GM18519 (cell line): ENCODE measurements at regions not wholly inside any gene's neighbourhood (a gene's known extent, or its start where the extent isn't known, plus 50 kb on each side); places are given as distances from the start of the nearest gene placed in this dataset.

Source experiments
- ATAC-seq: cut with Tn5 transposase; IDR thresholded peaks from one replicate; pipeline ENCODE4 v1.9.1; 2021; ENCODE audit warnings: mild to moderate bottlenecking, moderate library complexity; ENCODE audit not compliant: unreplicated experiment, low FRiP score

DNA sequence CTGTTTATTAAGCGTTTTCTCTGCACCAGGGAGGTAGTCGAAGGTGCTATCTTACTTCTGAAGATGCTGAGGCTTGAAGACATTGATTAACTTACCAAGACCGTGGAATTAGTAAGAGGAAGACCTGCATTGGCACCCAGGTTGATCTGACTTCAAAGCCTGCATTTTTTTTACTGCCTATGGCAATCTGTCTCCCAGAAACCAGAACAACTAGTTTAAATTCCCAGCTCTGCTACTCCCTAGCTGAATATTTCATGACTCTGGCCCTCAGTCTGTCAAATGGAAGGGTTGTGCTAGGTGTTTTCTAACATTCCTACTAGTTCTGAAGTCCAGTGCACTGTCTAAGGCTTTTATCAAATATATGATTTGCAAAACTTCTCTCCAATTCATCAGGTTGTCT is 52.0 kb upstream of the GRAMD1B start:
- no peak for ATAC-seq

DNA sequence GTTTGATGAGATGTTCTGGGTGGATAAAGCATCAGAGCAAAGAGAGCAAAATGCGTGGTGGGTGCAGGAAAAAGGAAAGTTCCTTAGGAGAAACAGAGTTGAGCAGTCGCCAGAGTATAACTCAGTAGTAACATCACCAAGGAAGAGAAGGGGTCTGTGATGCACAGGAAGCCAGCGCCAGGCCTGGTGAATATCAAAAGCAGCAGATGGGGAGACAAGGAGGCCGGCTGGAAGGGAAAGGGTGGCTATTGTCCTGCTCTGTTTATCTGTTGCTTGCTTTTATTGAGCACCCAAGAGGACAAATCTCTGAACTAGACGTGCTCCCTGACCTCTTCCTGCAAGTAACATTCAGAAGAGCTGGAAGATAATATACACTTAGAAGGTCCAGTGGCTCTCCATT is 52.7 kb upstream of the GRAMD1B start:
- no peak for ATAC-seq

DNA sequence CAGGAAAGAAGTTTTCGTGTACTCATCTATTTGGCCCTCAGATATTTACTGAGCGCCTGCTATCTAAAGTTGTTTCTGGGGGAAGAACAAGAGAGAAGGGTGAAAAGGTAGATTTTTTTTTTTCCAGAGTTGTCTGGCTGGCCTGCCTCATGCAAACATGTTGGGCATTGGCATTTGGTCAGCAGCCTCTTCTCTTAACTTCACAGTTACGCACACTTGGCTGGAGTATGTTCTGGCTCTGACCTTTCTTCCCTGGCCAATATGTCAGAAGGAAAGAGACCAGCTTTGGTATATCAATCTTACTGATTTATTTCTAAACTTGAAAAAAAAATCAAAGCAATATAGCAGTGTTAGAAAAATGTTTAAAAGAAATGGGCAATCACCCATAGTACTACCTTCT is 54.2 kb upstream of the GRAMD1B start:
- no peak for ATAC-seq

DNA sequence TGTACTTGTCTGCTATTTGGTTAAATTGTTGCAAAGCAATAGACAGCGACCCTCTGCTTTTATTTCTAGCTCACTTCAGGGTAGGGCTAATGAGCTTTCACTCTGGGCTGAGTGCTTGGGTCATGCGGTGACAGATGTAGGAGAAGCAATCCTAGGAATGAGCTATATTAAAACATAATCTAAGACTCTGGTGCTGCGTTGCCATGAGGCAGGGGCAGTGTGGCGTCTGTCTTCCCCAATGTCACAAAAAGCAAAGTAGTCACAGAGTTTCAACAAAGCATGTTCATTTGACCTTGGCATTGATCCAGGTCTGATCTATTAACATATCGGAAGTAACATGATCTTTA is 55.5 kb upstream of the GRAMD1B start:
- ATAC-seq, result no peak

DNA sequence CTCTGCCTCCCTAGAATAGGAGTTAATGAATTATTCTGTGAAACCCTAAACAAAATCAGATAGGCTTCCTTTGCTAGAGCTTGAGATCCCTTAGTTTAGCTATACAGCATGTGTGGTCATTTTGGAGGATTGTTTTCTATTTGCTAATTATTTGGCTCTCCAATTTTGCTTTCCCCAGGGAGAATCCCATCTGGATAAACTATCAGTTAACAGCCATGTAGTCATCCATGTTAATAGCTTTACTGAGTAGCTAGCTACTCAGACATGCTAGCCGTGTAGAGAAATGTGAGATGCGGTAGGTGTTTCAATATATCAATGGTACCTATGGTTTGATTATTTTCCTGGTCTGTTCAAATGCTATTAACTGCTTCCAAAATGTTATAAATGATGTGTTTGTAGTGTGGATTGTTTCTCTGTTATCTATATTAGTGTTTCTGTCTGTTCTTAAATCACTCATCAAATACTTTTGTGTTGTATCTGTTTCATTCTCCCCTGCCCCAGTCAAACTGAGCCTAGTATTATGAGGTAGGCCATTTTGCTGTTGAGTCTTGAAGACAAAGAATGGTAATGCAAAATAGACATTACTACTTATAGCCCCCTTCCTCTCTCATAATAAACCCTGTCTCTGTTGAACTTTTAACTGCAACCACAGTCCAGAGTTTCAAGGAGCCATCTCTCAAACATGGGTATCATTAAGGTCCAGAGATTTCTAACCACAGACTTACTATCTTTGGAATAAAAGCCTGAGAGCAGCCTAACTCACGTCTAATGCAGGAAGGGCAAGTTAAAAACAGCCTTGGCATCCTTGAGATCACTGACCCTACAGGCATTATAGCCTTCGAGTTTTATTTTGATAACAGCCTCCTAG is 56.1 kb upstream of the GRAMD1B start:
- no peak for ATAC-seq

DNA sequence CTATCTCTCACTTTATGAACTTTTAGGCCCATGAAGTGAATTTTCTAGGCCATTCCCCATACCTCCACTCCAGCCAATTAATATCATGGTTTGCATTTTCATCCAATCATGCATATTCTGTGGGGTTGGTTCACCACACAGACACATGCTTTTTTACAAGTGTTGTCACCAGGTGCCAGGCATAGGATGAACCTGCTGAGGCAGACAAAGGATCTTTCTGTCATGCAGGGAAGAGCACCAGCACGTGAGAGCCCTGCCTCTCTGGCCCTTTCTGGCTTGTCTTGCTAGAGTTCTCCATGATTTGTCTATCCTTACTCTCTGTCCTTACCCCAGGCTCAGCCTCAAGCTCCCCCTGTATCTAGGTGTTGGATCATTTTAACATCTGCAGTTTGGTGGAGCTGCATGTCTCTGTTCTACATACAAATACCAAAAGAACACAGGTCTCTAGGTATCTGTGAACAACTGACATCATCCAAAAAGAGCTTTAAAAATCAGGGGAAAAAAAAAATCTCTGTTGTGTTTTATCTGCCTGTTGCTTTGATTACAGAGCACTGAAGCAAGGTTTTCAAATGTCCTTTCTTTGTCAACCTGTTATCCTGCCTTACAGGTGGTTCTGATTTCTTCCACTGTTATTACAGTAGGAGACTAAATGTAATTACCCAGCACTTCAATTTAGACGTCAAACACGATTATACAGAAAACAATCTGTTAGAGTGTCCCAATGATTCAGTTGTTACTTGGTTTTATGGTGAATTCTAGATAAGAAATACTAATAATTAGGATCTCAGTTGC is 58.4 kb upstream of the GRAMD1B start:
- no peak for ATAC-seq

DNA sequence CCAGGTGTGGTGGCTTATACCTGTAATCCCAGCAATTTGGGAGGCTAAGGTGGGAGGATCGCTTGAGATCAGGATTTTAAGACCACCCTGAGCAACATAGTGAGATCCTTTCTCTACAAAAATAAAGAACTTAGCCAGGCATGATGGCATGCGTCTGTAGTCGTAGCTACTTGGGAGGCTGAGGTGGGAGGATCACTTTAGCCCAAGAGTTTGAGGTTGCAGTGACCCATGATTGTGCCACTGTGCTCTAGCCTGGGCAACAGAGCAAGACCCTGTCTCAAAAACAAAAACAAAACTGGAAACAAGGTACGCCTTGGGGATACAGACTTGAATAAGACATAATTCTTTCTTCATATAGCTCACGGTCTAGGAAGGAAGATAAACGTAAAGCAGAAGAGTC is 63.1 kb upstream of the GRAMD1B start:
- no peak for ATAC-seq

DNA sequence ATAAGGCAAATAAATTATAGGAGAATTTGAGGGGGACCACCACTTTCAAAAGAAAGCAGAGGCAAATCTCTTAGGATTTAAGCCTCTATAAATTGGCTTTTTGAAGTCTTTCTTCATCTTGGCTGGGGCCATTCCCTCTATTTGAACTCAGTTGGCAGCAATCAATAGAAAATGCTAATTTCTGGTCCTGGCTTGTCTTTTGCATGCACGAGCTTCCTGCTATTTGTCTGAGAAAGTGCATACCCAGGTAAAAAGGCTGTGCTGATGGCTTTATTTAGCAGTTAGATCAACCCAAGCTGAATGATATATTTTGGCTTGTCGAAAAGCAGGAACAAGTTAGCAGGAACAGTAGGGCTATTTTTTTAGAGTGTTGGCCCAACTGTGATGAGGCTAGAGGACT is 64.1 kb upstream of the GRAMD1B start:
- ATAC-seq, result no peak

DNA sequence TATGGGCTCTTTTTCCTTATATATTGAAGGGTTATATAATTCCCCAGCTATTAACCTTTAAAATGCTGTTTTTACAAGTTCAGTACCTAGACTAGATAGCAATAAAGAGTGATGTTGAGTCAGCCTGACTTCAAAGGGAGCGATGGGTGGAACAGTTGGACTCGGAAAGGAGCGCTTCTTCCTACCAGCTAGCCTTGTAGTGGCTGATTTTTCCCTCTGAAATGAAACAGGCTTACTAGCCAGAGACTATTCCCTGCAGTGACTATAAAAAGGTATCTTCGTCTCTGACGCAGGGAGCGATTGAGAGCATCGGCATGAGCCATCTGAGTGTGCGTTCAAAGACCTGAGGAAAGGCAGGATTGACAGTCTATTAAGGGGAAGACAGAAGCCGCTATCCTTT is 66.0 kb upstream of the GRAMD1B start:
- no peak for ATAC-seq

DNA sequence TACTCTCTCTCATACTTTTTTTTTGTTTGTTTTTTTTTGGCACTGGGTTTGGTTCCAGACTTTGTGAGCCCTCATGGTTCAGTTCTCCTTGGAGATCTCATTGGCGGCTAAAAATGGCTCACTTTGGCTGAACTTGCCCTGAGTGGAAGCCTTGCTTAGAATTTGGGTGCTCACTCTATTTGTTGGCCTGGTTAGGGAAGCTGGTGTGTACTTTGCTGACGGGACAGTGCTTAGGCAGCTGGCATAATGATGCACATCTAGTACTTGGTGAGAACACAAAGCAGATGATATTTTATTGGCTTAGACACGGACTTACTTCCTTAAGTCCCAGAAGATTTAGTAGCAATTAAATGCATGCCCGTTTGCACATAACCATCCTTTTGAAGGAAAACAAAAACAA is 66.5 kb upstream of the GRAMD1B start:
- ATAC-seq, result no peak

DNA sequence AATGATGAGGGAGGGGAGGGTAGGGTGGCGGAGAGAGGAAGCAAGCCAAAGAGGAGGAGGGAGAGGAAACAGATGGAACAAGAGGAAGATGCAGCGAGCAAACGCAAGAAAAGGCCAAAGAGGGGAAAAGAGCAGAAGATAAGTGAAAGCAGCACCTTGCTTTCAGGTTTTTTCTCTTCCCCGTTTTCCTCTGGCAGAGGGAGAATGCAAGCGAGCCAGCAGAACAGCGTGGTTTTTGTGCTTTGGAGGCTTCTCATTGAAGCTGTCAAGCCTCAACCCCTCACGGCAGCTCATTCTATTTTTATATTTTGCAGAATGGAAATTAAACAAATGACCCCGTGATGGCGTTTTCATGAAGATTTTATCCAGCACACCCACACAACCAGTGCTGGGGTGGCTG is 67.1 kb upstream of the GRAMD1B start:
- no peak for ATAC-seq

DNA sequence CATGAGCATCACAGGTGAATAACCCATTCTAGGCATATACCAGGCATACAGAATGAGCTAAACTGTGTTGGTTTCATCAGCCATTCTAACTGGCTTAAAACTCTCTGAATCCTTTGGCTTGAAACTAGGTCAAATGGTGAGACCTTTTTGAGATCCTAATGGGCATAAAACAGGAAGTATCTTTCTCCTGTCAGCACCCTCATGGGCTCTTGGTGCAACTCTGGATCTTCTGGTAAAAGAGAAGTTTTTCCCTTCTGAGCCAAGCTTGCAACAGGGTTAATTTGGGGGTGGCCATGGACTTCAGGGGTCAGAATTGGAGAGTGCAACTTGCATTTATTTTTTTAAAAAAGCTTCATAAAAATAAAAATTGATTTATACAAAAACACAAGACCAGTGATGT is 67.9 kb upstream of the GRAMD1B start:
- no peak for ATAC-seq

DNA sequence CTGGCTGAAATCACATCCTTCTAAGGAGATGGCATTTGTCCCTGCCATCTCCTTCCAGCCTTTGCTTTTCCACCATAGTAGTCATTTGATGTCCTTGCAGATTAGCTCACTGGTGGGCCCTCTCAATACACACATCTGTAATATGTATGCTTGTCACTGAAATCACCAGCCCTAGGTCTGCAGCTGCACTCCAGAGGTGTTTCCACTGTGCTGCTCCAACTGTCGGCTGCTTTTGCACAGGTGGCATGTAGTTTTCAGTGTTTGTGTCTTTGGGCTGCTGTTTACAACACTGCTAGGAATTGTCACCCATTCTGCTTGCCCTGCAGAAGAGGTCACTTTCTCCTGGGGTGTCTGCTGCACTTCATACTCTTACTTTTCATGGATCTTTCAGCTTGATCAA is 69.0 kb upstream of the GRAMD1B start:
- ATAC-seq, result no peak

DNA sequence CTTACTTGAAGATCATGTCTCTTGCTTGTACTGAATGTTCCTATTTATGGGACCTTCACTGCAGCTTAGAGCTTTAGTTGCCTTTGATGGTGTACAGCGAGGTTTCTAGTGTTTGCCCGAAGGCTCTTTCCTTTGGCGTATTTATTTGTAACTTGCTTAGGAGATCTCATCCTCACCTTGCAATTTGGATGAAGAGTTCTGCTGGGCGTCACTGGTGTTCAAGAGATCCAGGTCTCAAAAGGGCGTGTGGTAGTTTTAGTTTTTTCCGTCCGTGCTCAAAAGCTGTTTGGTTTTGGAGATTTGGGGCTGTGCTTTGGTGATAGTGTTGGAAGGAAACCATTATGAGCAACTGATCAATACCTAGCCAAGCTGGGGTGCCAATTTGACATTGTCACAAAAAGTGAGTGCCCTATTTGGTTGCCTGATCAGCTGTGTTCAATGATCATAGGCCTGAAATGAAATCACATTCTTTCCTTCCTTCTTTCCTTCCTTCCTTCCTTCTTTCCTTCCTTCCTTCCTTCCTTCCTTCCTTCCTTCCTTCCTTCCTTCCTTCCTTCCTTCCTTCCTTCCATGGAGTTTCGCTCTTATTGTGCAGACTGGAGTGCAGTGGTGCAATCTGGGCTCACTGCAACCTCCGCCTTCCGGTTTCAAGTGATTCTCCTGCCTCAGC is 69.7 kb upstream of the GRAMD1B start:
- no peak for ATAC-seq

DNA sequence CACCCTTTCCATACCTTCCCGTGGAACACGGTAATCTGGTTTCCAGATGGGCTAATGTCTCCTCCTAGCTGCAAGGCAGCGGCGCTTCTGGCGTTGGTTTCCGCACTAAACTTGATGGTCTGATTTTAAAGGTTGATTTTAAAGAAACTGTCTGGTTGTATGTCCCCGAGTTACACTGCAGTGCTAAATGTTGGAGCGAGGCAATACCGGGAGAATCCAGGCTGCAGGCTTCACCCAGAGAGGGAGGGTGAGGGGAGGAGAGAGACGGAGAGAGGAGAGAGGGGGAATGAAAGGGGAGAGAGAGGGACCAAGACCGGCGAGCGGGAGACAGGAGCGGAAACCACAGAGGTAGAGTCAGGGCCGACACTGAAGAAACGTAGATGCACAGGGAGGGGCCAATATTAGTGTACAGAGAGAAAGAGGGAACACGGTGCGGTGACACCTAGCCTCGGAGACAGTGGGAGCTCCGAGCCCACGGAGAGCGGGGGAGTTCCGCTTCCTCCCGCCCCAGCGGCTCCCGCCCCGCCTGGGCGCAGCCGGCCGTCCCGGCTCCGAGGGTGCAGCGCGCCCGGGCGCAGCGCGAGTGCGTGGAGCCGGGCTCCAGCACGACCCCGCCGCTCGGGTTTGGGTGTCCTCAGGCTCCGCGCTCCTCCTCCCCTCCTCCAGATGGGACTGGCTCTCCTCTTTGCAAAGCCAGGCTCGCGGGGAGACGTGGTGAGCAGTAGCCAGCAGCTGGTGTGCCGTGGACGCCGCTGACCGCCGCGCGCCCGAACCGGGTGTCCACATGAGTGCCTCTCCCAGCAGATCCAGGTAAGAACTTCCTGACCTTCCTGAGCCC is 71.9 kb upstream of the GRAMD1B start:
- no peak for ATAC-seq

DNA sequence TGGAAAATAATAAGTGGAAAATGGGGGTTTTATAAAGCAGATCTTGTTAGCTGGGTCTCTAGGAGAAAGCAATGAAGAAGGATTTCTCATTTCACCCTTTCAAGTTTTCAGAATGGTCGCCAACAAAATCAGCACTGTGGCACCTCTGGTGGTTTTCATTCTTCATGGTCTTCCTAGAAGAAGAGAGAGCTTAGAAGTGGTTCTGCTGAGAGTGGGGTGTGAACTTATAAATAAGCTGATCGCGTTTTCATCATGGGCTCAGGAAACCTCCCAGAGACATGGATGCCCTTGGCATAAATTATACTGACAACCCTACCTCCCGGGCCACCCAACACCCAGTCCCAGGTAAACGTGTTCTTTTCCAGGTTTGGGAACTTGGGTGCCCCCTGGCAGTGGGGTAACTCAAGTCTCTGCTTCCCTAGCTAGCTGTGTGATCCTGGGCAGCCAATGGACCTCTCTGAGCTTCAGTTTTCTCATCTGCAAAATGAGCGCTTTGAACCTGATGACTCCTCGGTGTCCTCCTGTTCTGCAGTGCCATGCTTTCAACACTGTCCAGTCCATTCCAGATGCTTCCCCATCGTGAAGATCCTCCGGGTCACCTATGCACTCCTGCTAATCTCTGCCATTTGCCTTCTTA is 72.6 kb upstream of the GRAMD1B start:
- no peak for ATAC-seq

DNA sequence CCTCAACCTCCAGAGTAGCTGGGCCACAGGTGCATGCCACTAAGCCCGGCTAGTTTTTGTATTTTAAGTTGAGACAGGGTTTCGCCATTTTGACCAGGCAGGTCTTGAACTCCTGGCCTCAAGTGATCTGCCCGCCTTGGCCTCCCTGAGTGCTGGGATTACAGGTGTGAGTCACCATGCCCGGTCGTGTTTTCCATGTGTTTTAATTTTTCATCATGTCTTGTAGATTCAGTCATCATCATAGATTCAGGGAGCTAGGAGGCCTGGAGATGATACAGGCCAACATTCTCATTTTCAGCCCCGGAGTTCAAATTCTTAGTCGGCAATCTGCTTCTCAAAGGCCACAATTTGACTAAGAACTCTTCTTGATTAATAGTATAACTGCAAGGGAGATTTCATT is 73.5 kb upstream of the GRAMD1B start:
- ATAC-seq, result no peak

DNA sequence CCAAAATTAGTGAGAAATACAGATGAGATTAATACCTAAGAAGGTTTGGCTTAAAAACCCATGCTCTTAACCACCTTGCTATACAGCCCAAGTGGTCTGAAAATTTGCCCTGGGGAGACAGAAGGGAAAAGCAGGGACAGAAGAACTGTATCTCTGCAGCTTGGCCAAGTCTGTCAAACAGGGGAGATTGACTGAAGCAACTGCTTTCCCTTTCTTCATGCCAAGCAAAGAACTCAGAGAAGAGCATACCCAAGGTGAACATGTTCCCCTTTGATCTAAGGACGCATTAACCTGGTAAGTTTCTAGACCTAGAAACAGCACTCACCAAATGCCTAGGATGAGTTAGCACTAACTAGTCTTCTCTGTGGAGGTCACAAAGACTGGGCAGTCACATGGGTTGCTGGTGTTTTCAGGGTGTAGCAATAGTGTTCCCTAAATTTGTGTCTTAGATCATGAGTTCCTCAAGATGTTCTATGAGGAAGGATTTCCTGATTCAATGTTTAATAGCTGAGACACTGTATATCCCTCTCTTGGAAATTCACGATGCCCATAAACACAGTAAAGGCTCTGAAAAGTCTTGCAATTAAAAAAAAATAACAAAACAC is 75.6 kb upstream of the GRAMD1B start:
- ATAC-seq, result no peak

DNA sequence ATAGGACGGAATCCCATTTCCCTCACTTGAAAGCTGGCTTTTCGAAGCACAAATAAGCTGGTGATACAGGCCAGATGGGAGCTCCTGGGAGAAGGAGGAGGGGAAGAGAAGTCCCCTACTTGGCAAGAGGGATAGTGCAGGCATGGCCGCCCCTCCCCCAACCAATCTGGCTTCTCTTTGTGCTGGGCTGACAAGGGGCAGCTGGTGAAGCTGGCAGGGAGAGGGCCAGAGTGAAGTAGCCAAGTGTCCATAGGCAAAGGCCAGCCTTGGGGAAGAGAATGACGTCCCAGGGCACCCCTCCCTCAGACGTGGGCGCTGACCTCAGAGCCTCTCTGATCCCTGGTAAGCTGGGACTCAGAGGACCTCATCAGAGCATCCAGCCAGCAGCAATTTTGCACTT is 78.7 kb upstream of the GRAMD1B start:
- ATAC-seq, result no peak

DNA sequence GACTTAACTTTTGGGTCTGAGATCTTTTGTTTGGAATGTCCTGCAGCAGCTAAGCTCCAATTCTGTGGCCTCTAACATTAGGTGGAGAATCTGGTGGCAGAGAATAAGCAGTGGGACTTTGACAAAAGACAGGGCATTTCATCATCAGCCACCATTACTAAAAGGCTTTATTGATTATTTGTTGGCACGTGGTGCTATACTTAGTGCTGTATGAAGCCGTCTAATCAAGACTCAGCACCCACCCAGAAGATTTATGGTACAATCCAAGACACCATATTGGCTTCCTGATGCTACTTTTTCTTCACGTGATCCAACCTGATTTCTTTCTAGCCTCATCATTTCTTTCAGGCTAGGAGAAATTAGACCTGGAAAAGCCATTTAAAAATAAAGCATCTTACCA is 80.7 kb upstream of the GRAMD1B start:
- ATAC-seq, result no peak
